SJSA1 (cell line): ENCODE measurements at regions not wholly inside any gene's neighbourhood (a gene's known extent, or its start where the extent isn't known, plus 50 kb on each side); places are given as distances from the start of the nearest gene placed in this dataset.
A peak's percentile ranks its signal among the peaks of the same experiment; 100 is the strongest.

Experiments
- DNase-seq, 2 experiments: peaks; one replicate each; pipeline ENCODE4 v3.0.0-alpha.2; 2015 to 2020; ENCODE audit warnings: low spot score in 2 of 2, low read depth in 1 of 2
- H3K27ac ChIP-seq: fragments of 250-450 bp; sonication (Bioruptor Pico); 2 replicates; pipeline ENCODE4 v1.5.1; 2020; ENCODE audit warnings: mild to moderate bottlenecking, moderate library complexity
- H3K27me3 ChIP-seq: fragments of 250-450 bp; sonication (Bioruptor Pico); replicated peaks from 2 replicates; pipeline ENCODE4 v1.5.1; 2020; ENCODE audit warnings: mild to moderate bottlenecking, moderate library complexity
- H3K36me3 ChIP-seq: fragments of 250-450 bp; sonication (Bioruptor Pico); 2 replicates; pipeline ENCODE4 v1.5.1; 2020; ENCODE audit warnings: mild to moderate bottlenecking
- H3K4me1 ChIP-seq: fragments of 250-450 bp; sonication (Bioruptor Pico); replicated peaks from 2 replicates; pipeline ENCODE4 v1.6.1; 2021; ENCODE audit warnings: mild to moderate bottlenecking
- H3K4me3 ChIP-seq: fragments of 250-450 bp; sonication (Bioruptor Pico); 2 replicates; pipeline ENCODE4 v1.5.1; 2020; ENCODE audit warnings: mild to moderate bottlenecking
- H3K9me3 ChIP-seq: fragments of 250-450 bp; sonication (Bioruptor Pico); replicated peaks from 2 replicates; pipeline ENCODE4 v1.5.1; 2020; ENCODE audit warnings: mild to moderate bottlenecking

- Histone ChIP-seq H3K4me3 (no peak overlapping the region), H3K27me3 (no peaks in the 10 kb centered on the region), H3K9me3 (no peaks in the 10 kb centered on the region), H3K27ac (no peak overlapping the region), H3K36me3 (no peaks in the 10 kb centered on the region), H3K4me1 (no peaks in the 10 kb centered on the region)
- no peak for DNase-seq
Measured at GRCh38 chr15:87403973-87404372, 852.6 kb downstream of the NTRK3 start.

GRCh38 chr15:87401973-87402372, 854.6 kb downstream of the NTRK3 start:
- no peaks in the 10 kb centered on the region for H3K4me1 ChIP-seq
- H3K27ac ChIP-seq = no peak overlapping the region
- no peak for DNase-seq
- no peaks in the 10 kb centered on the region for H3K9me3 ChIP-seq
- H3K27me3 ChIP-seq = no peaks in the 10 kb centered on the region
- H3K4me3 ChIP-seq = no peak overlapping the region
- no peaks in the 10 kb centered on the region for H3K36me3 ChIP-seq

- H3K4me3 ChIP-seq = no peak overlapping the region
- no peak for DNase-seq
- no peak overlapping the region for H3K27ac ChIP-seq
- H3K36me3 ChIP-seq = no peaks in the 10 kb centered on the region
- H3K4me1 ChIP-seq = no peaks in the 10 kb centered on the region
- no peaks in the 10 kb centered on the region for H3K9me3 ChIP-seq
- no peaks in the 10 kb centered on the region for H3K27me3 ChIP-seq
Measured at GRCh38 chr15:87394676-87395075, 861.9 kb downstream of the NTRK3 start.

GRCh38 chr15:87387766-87388165, 868.8 kb downstream of the NTRK3 start:
- Histone ChIP-seq H3K36me3 (no peaks in the 10 kb centered on the region), H3K4me1 (no peaks in the 10 kb centered on the region), H3K9me3 (no peaks in the 10 kb centered on the region), H3K4me3 (no peak overlapping the region), H3K27me3 (no peaks in the 10 kb centered on the region), H3K27ac (no peak overlapping the region)
- no peak for DNase-seq

GRCh38 chr15:87374339-87374738, 882.2 kb downstream of the NTRK3 start:
- no peak overlapping the region for H3K4me3 ChIP-seq
- H3K36me3 ChIP-seq = no peaks in the 10 kb centered on the region
- peaks cover 12% of the 10 kb centered on the region for H3K4me1 ChIP-seq
- no peaks in the 10 kb centered on the region for H3K9me3 ChIP-seq
- H3K27ac ChIP-seq = no peak overlapping the region
- H3K27me3 ChIP-seq = no peaks in the 10 kb centered on the region
- DNase-seq = no peak

- no peak overlapping the region for H3K4me3 ChIP-seq
- peak; percentile 70 to 89 for DNase-seq
- H3K9me3 ChIP-seq = no peaks in the 10 kb centered on the region
- H3K36me3 ChIP-seq = no peaks in the 10 kb centered on the region
- no peaks in the 10 kb centered on the region for H3K27me3 ChIP-seq
- peak overlapping the region; percentile 97 for H3K27ac ChIP-seq
- peaks cover 47% of the 10 kb centered on the region for H3K4me1 ChIP-seq
Measured at GRCh38 chr15:87369269-87369668, 887.3 kb downstream of the NTRK3 start.

- H3K4me3 ChIP-seq = no peak overlapping the region
- no peaks in the 10 kb centered on the region for H3K36me3 ChIP-seq
- H3K4me1 ChIP-seq = peaks cover 53% of the 10 kb centered on the region
- H3K27ac ChIP-seq = peak overlapping the region; percentile 97
- DNase-seq = no peak
- no peaks in the 10 kb centered on the region for H3K27me3 ChIP-seq
- H3K9me3 ChIP-seq = no peaks in the 10 kb centered on the region
Measured at GRCh38 chr15:87368511-87368910, 888.0 kb downstream of the NTRK3 start.

- no peak overlapping the region for H3K4me3 ChIP-seq
- H3K27me3 ChIP-seq = no peaks in the 10 kb centered on the region
- peaks cover 56% of the 10 kb centered on the region for H3K4me1 ChIP-seq
- no peaks in the 10 kb centered on the region for H3K9me3 ChIP-seq
- peak overlapping the region; percentile 68 for H3K27ac ChIP-seq
- DNase-seq = peak; percentile 44 to 67
- no peaks in the 10 kb centered on the region for H3K36me3 ChIP-seq
Measured at GRCh38 chr15:87365186-87365585, 891.4 kb downstream of the NTRK3 start.

- no peak overlapping the region for H3K4me3 ChIP-seq
- no peaks in the 10 kb centered on the region for H3K9me3 ChIP-seq
- no peak overlapping the region for H3K27ac ChIP-seq
- H3K4me1 ChIP-seq = peaks cover 32% of the 10 kb centered on the region
- no peaks in the 10 kb centered on the region for H3K36me3 ChIP-seq
- DNase-seq = no peak
- no peaks in the 10 kb centered on the region for H3K27me3 ChIP-seq
Measured at GRCh38 chr15:87362531-87362930, 894.0 kb downstream of the NTRK3 start.

- Histone ChIP-seq H3K36me3 (no peaks in the 10 kb centered on the region), H3K4me1 (peaks cover 16% of the 10 kb centered on the region), H3K27ac (no peak overlapping the region), H3K4me3 (no peak overlapping the region), H3K9me3 (no peaks in the 10 kb centered on the region), H3K27me3 (no peaks in the 10 kb centered on the region)
- DNase-seq = no peak
Measured at GRCh38 chr15:87357637-87358313, 898.8 kb downstream of the NTRK3 start.

GRCh38 chr15:87355946-87356345, 900.6 kb downstream of the NTRK3 start:
- no peak for DNase-seq
- Histone ChIP-seq H3K27me3 (no peaks in the 10 kb centered on the region), H3K4me3 (no peak overlapping the region), H3K36me3 (no peaks in the 10 kb centered on the region), H3K4me1 (peaks cover 11% of the 10 kb centered on the region), H3K27ac (no peak overlapping the region), H3K9me3 (no peaks in the 10 kb centered on the region)

- no peak overlapping the region for H3K27ac ChIP-seq
Measured at GRCh38 chr15:87354661-87355410, 901.7 kb downstream of the NTRK3 start.

GRCh38 chr15:87349181-87349580, 907.4 kb downstream of the NTRK3 start:
- Histone ChIP-seq H3K27ac (no peak overlapping the region), H3K4me1 (peaks cover 24% of the 10 kb centered on the region), H3K36me3 (no peaks in the 10 kb centered on the region), H3K4me3 (no peak overlapping the region), H3K27me3 (no peaks in the 10 kb centered on the region), H3K9me3 (no peaks in the 10 kb centered on the region)
- no peak for DNase-seq

More at GRCh38 chr15:87354661-87355410, 901.7 kb downstream of the NTRK3 start:
- Histone ChIP-seq H3K4me3 (no peak overlapping the region), H3K9me3 (no peaks in the 10 kb centered on the region), H3K27me3 (no peaks in the 10 kb centered on the region), H3K36me3 (no peaks in the 10 kb centered on the region), H3K4me1 (peaks cover 11% of the 10 kb centered on the region)
- DNase-seq = no peak

GRCh38 chr15:87348746-87349145, 907.8 kb downstream of the NTRK3 start:
- Histone ChIP-seq H3K9me3 (no peaks in the 10 kb centered on the region), H3K27me3 (no peaks in the 10 kb centered on the region), H3K36me3 (no peaks in the 10 kb centered on the region), H3K27ac (peak overlapping the region; percentile 42; the same call in 1 of the 2 replicates), H3K4me3 (no peak overlapping the region), H3K4me1 (peaks cover 24% of the 10 kb centered on the region)
- peak; percentile 53 to 62 for DNase-seq
